ENCODE measurements at regions not wholly inside any gene's neighbourhood (a gene's known extent, or its start where the extent isn't known, plus 50 kb on each side); places are given as distances from the start of the nearest gene placed in this dataset.

DNA sequence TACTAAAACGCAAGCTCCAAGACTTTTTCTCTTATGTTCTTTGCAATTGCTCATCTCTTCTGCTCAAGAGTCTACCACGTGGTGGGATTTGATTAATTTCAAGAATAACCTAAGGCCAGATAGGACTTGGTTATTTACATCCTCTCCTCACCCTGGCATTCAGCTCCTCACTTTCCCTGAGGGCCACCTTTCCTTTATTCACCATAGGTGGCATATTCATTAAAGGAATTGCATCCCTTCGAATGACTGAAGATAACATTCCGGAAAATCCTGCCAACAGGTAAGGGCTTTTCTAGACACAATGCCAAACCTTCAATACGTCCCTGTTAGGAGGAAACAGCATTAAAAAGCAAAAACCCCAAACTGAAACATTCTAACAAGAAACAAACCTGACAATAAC lies 220.0 kb upstream of the KBTBD8 start (continued):
- TF ChIP-seq YY1 (IDR thresholded peaks at IDR 0.05; ENCODE audit: extremely low read depth, insufficient replicate concordance, low read depth, low read length), result no peak
- no peak for TF ChIP-seq CEBPB (IDR thresholded peaks at IDR 0.05; ENCODE audit: low read depth)
- TF ChIP-seq, protein P1, sequence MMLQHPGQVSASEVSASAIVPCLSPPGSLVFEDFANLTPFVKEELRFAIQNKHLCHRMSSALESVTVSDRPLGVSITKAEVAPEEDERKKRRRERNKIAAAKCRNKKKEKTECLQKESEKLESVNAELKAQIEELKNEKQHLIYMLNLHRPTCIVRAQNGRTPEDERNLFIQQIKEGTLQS (IDR thresholded peaks at IDR 0.05), result no peak
- TF ChIP-seq EGR1 (IDR thresholded peaks at IDR 0.05; ENCODE audit: low read depth), result no peak
- TF ChIP-seq CBX3 (IDR thresholded peaks at IDR 0.05; ENCODE audit: low read depth), result no peak
- TF ChIP-seq, protein P2, sequence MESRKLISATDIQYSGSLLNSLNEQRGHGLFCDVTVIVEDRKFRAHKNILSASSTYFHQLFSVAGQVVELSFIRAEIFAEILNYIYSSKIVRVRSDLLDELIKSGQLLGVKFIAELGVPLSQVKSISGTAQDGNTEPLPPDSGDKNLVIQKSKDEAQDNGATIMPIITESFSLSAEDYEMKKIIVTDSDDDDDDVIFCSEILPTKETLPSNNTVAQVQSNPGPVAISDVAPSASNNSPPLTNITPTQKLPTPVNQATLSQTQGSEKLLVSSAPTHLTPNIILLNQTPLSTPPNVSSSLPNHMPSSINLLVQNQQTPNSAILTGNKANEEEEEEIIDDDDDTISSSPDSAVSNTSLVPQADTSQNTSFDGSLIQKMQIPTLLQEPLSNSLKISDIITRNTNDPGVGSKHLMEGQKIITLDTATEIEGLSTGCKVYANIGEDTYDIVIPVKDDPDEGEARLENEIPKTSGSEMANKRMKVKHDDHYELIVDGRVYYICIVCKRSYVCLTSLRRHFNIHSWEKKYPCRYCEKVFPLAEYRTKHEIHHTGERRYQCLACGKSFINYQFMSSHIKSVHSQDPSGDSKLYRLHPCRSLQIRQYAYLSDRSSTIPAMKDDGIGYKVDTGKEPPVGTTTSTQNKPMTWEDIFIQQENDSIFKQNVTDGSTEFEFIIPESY (IDR thresholded peaks at IDR 0.05; ENCODE audit: extremely low read depth, insufficient replicate concordance, low read length), result no peak
- TF ChIP-seq FOSL1 (IDR thresholded peaks at IDR 0.05; ENCODE audit: low read depth), result no peak
- no peak for TF ChIP-seq EZH2 (IDR thresholded peaks at IDR 0.05)
- TF ChIP-seq TCF7L2 (IDR thresholded peaks at IDR 0.05; ENCODE audit: borderline replicate concordance, extremely low read depth, insufficient read depth, insufficient read length), result no peak
- no peak for TF ChIP-seq JUND (IDR thresholded peaks at IDR 0.05)
- TF ChIP-seq POLR2AphosphoS5 (IDR thresholded peaks at IDR 0.05; ENCODE audit: low read depth, low read length), result no peak

DNA sequence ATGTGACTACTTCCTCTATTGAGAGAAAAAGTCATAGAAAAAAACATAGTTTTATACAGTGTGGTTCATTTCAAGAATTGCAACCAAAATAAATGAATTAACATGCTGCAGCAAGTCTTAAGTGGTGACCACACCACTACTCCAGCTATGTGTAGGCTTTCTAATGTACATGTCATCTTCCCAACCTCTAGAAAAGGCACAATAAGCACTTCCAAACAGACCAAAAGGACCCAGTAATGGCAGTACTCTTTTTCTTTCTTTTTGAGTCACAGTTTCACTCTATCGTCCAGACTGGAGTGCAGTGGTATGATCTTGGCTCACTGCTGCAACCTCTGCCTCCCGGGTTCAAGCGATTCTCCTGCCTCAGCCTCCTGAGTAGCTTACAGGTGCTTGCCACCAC lies 219.3 kb upstream of the KBTBD8 start:
- no peak overlapping the region for H2AFZ ChIP-seq (ENCODE audit: low read depth, low read length, poor library complexity, severe bottlenecking)
- ChIA-PET POLR2A (no interaction called here), RAD21 (ENCODE audit: low non-redundant PET in 1 of 2, low total read pairs in 2 of 2, uncharacterized antibody in 2 of 2, unreplicated experiment in 2 of 2) (no interaction called here), CTCF (no interaction called here)
- H3K36me3 ChIP-seq (ENCODE audit: control insufficient read depth in 1 of 2, insufficient read depth in 2 of 2, low read length in 2 of 2), result no peaks in the 10 kb centered on the region
- no peak overlapping the region for H3K4me3 ChIP-seq (replicated peaks in 1 of 2; ENCODE audit: low read depth in 1 of 2, low read length in 2 of 2)
- TF ChIP-seq TCF7L2 (IDR thresholded peaks at IDR 0.05; ENCODE audit: borderline replicate concordance, extremely low read depth, insufficient read depth, insufficient read length) (no peak), JUND (IDR thresholded peaks at IDR 0.05) (no peak), POLR2AphosphoS5 (IDR thresholded peaks at IDR 0.05; ENCODE audit: low read depth, low read length) (no peak), CBX3 (IDR thresholded peaks at IDR 0.05; ENCODE audit: low read depth) (no peak), YY1 (IDR thresholded peaks at IDR 0.05; ENCODE audit: extremely low read depth, insufficient replicate concordance, low read depth, low read length) (no peak), FOSL1 (IDR thresholded peaks at IDR 0.05; ENCODE audit: low read depth) (no peak), RAD21 (IDR thresholded peaks at IDR 0.05; ENCODE audit: low read depth) (no peak), EZH2phosphoT487 (IDR thresholded peaks at IDR 0.05; ENCODE audit: borderline replicate concordance) (no peak), POLR2A (IDR thresholded peaks at IDR 0.05; ENCODE audit: borderline replicate concordance, extremely low read depth, insufficient read depth, insufficient read length) (no peak)
- TF ChIP-seq, protein P1 (IDR thresholded peaks at IDR 0.05), result no peak
- TF ChIP-seq, protein P3, sequence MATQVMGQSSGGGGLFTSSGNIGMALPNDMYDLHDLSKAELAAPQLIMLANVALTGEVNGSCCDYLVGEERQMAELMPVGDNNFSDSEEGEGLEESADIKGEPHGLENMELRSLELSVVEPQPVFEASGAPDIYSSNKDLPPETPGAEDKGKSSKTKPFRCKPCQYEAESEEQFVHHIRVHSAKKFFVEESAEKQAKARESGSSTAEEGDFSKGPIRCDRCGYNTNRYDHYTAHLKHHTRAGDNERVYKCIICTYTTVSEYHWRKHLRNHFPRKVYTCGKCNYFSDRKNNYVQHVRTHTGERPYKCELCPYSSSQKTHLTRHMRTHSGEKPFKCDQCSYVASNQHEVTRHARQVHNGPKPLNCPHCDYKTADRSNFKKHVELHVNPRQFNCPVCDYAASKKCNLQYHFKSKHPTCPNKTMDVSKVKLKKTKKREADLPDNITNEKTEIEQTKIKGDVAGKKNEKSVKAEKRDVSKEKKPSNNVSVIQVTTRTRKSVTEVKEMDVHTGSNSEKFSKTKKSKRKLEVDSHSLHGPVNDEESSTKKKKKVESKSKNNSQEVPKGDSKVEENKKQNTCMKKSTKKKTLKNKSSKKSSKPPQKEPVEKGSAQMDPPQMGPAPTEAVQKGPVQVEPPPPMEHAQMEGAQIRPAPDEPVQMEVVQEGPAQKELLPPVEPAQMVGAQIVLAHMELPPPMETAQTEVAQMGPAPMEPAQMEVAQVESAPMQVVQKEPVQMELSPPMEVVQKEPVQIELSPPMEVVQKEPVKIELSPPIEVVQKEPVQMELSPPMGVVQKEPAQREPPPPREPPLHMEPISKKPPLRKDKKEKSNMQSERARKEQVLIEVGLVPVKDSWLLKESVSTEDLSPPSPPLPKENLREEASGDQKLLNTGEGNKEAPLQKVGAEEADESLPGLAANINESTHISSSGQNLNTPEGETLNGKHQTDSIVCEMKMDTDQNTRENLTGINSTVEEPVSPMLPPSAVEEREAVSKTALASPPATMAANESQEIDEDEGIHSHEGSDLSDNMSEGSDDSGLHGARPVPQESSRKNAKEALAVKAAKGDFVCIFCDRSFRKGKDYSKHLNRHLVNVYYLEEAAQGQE (IDR thresholded peaks at IDR 0.05; ENCODE audit: low read depth), result no peak
- TF ChIP-seq, protein P4, sequence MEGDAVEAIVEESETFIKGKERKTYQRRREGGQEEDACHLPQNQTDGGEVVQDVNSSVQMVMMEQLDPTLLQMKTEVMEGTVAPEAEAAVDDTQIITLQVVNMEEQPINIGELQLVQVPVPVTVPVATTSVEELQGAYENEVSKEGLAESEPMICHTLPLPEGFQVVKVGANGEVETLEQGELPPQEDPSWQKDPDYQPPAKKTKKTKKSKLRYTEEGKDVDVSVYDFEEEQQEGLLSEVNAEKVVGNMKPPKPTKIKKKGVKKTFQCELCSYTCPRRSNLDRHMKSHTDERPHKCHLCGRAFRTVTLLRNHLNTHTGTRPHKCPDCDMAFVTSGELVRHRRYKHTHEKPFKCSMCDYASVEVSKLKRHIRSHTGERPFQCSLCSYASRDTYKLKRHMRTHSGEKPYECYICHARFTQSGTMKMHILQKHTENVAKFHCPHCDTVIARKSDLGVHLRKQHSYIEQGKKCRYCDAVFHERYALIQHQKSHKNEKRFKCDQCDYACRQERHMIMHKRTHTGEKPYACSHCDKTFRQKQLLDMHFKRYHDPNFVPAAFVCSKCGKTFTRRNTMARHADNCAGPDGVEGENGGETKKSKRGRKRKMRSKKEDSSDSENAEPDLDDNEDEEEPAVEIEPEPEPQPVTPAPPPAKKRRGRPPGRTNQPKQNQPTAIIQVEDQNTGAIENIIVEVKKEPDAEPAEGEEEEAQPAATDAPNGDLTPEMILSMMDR (IDR thresholded peaks at IDR 0.05 in 2 of 3, conservative IDR thresholded peaks at IDR 0.05 in 1 of 3; ENCODE audit: borderline replicate concordance in 1 of 3, insufficient read depth in 1 of 3, low read depth in 2 of 3, low read length in 2 of 3), result no peak
- no peak overlapping the region for H3K27ac ChIP-seq (ENCODE audit: low read depth, low read length)
- H3K4me1 ChIP-seq (ENCODE audit: control insufficient read depth in 1 of 2, insufficient read depth in 2 of 2, low read length in 2 of 2), result no peaks in the 10 kb centered on the region
- DNase-seq (ENCODE audit: low read depth, low spot score), result no peak
- H3K4me2 ChIP-seq (ENCODE audit: low read length), result no peak overlapping the region
- H3K9me2 ChIP-seq (ENCODE audit: insufficient read depth), result no peaks in the 10 kb centered on the region
- no peak for ATAC-seq
- intact Hi-C loops (cut with micrococcal nuclease), result no loop called here
- no peaks in the 10 kb centered on the region for H3K9me3 ChIP-seq (ENCODE audit: control insufficient read depth in 1 of 2, insufficient read depth in 1 of 2, low read depth in 1 of 2, low read length in 2 of 2)
- no TSS peak for BruUV-seq (replicated peaks)
- H3K27me3 ChIP-seq (ENCODE audit: insufficient read depth, low read length), result peaks cover 43% of the 10 kb centered on the region
- H3K79me2 ChIP-seq (ENCODE audit: insufficient read depth, low read length), result no peaks in the 10 kb centered on the region
- H4K20me1 ChIP-seq (ENCODE audit: insufficient read depth), result no peaks in the 10 kb centered on the region
- no peak overlapping the region for H3K9ac ChIP-seq (ENCODE audit: low read length)

All from HCT116 (cell line).